ENCODE measurements at regions not wholly inside any gene's neighbourhood (a gene's known extent, or its start where the extent isn't known, plus 50 kb on each side); places are given as distances from the start of the nearest gene placed in this dataset.
"Not testable (repeated sequence)": the region's sequence is repeated elsewhere in the genome, so short reads cannot be mapped to it uniquely, and the experiment has no call there.

GRCh38 chr18:42508683-42509296 lies 553.8 kb downstream of the PIK3C3 start:
- no peak for DNase-seq (ENCODE audit: low read depth)

GRCh38 chr18:42509750-42510415 lies 554.8 kb downstream of the PIK3C3 start:
- TF ChIP-seq CTCF (IDR thresholded peaks at IDR 0.05; ENCODE audit: control insufficient read depth, insufficient read depth, low read depth, low read length, missing control alignments) = no peak
- no peak overlapping the region for H3K4me3 ChIP-seq (ENCODE audit: control insufficient read depth, low read depth, low read length)
- no peak for DNase-seq (ENCODE audit: low read depth)

More at GRCh38 chr18:42508683-42509296, 553.8 kb downstream of the PIK3C3 start:
- no peak overlapping the region for H3K4me3 ChIP-seq (ENCODE audit: control insufficient read depth, low read depth, low read length)
- TF ChIP-seq CTCF (IDR thresholded peaks at IDR 0.05; ENCODE audit: control insufficient read depth, insufficient read depth, low read depth, low read length, missing control alignments) = no peak

- no peak for DNase-seq (ENCODE audit: low read depth)
- H3K4me3 ChIP-seq (ENCODE audit: control insufficient read depth, low read depth, low read length) = no peak overlapping the region
- no peak for TF ChIP-seq CTCF (IDR thresholded peaks at IDR 0.05; ENCODE audit: control insufficient read depth, insufficient read depth, low read depth, low read length, missing control alignments)
Observed at GRCh38 chr18:42510540-42510939, 555.5 kb downstream of the PIK3C3 start.

GRCh38 chr18:42513441-42513840 lies 558.4 kb downstream of the PIK3C3 start:
- H3K4me3 ChIP-seq (ENCODE audit: control insufficient read depth, low read depth, low read length) = no peak overlapping the region
- DNase-seq (ENCODE audit: low read depth) = no peak
- TF ChIP-seq CTCF (IDR thresholded peaks at IDR 0.05; ENCODE audit: control insufficient read depth, insufficient read depth, low read depth, low read length, missing control alignments) = no peak

GRCh38 chr18:42514512-42514911 lies 559.5 kb downstream of the PIK3C3 start:
- no peak for DNase-seq (ENCODE audit: low read depth)
- no peak overlapping the region for H3K4me3 ChIP-seq (ENCODE audit: control insufficient read depth, low read depth, low read length)
- no peak for TF ChIP-seq CTCF (IDR thresholded peaks at IDR 0.05; ENCODE audit: control insufficient read depth, insufficient read depth, low read depth, low read length, missing control alignments)

GRCh38 chr18:42517896-42518295 lies 562.9 kb downstream of the PIK3C3 start:
- no peak overlapping the region for H3K4me3 ChIP-seq (ENCODE audit: control insufficient read depth, low read depth, low read length)
- no peak for TF ChIP-seq CTCF (IDR thresholded peaks at IDR 0.05; ENCODE audit: control insufficient read depth, insufficient read depth, low read depth, low read length, missing control alignments)
- no peak for DNase-seq (ENCODE audit: low read depth)

- not testable (repeated sequence) for H3K4me3 ChIP-seq (ENCODE audit: control insufficient read depth, low read depth, low read length); DNase-seq (ENCODE audit: low read depth)
Observed at GRCh38 chr18:42518331-42518730, 563.3 kb downstream of the PIK3C3 start.

All from AG09309 (cell line).